Left lung (tissue), 4 donors: ENCODE measurements at regions not wholly inside any gene's neighbourhood (a gene's known extent, or its start where the extent isn't known, plus 50 kb on each side); places are given as distances from the start of the nearest gene placed in this dataset.

Experiments
- ATAC-seq: fragments of 200-7000 bp; cut with Tn5 transposase; one replicate; pipeline ENCODE4 v1.9.1; 2020; ENCODE audit warnings: moderate library complexity
- DNase-seq, 4 donors: peaks; one replicate each; pipeline ENCODE4 v3.0.0-alpha.2; 2013 to 2020
- H3K27ac ChIP-seq, 2 donors: fragments of 200-600 bp; sonication (generic) in 1 of 2; one replicate each; pipeline versions ENCODE4 v1.5.0 to v1.8.0; 2020 to 2021
- H3K27me3 ChIP-seq, 2 donors: fragments of 200-600 bp; sonication (generic) in 1 of 2; one replicate each; pipeline versions ENCODE4 v1.5.0 to v1.8.0; 2020 to 2021
- H3K36me3 ChIP-seq, 2 donors: fragments of 200-600 bp; sonication (generic) in 1 of 2; one replicate each; pipeline versions ENCODE4 v1.5.0 to v1.8.0; 2020 to 2021
- H3K4me1 ChIP-seq, 2 donors: fragments of 200-600 bp; one replicate each; pipeline ENCODE4 v1.8.0; 2021
- H3K4me3 ChIP-seq, 2 donors: fragments of 200-600 bp; sonication (generic) in 1 of 2; one replicate each; pipeline versions ENCODE4 v1.5.0 to v1.8.0; 2020 to 2021; ENCODE audit warnings: mild to moderate bottlenecking in 1 of 2
- H3K9me3 ChIP-seq, 2 donors: fragments of 200-600 bp; sonication (generic) in 1 of 2; one replicate each; pipeline versions ENCODE4 v1.5.0 to v1.8.0; 2020 to 2021
- intact Hi-C, 2 donors: fragments of 100-400 bp; cut with DNase I; formaldehyde crosslinking; loops; one replicate each; pipeline versions ENCODE4 v1.11.2 to v1.14.2; 2022
- TF ChIP-seq, protein P1 (sequence below), 2 donors: fragments of 200-600 bp; sonication (generic) in 1 of 2; IDR thresholded peaks; one replicate each; pipeline versions ENCODE4 v1.5.0 to v1.8.0; 2021; ENCODE audit warnings: antibody characterized with exemption in 2 of 2
- donor health status: DM: no; HTN: yes; CAD: no.
- donor health status: DM: no; HTN: no; CAD: no.

DNA sequence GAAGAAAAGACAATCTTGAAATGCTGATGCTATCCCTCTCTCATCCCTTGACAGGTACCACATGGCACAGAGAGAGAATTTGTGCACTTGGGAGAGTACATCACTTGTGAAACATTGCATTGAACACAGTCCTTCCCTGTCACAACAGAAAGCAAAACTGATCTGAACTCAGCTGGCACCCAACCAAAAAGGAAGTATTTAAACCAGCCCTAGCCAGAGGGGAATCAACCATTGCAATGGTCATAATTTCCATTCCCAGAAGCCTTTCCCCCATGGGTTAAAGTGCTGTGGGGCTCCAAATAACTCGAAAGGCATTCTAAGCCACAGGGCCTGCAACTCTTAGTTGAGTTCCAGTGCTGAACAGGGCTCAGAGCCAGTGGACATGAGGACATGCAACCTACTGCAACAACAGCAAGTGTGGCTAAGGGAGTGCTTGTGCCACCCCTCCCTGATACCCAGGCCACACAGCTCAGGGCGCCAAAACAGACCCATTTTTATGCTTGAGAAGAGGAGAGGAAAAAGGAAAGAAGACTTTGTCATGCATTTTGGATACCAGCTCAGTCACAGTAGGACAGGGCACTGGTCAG is 530.8 kb upstream of the BCHE start:
- Histone ChIP-seq H3K9me3 (peaks cover 0 to 2% of the 10 kb centered on the region in 2 donors), H3K36me3 (no peaks in the 10 kb centered on the region), H3K27ac (no peak overlapping the region), H3K4me1 (no peaks in the 10 kb centered on the region), H3K27me3 (no peaks in the 10 kb centered on the region), H3K4me3 (no peak overlapping the region)
- intact Hi-C loops: no loop called here
- TF ChIP-seq, protein P1, sequence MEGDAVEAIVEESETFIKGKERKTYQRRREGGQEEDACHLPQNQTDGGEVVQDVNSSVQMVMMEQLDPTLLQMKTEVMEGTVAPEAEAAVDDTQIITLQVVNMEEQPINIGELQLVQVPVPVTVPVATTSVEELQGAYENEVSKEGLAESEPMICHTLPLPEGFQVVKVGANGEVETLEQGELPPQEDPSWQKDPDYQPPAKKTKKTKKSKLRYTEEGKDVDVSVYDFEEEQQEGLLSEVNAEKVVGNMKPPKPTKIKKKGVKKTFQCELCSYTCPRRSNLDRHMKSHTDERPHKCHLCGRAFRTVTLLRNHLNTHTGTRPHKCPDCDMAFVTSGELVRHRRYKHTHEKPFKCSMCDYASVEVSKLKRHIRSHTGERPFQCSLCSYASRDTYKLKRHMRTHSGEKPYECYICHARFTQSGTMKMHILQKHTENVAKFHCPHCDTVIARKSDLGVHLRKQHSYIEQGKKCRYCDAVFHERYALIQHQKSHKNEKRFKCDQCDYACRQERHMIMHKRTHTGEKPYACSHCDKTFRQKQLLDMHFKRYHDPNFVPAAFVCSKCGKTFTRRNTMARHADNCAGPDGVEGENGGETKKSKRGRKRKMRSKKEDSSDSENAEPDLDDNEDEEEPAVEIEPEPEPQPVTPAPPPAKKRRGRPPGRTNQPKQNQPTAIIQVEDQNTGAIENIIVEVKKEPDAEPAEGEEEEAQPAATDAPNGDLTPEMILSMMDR (IDR thresholded peaks at IDR 0.05): no peak
- no peak for DNase-seq
- no peak for ATAC-seq

GRCh38 chr3:166362698-166363097 is 525.5 kb upstream of the BCHE start:
- no peak overlapping the region for H3K4me3 ChIP-seq
- intact Hi-C loops: no loop called here
- H3K27me3 ChIP-seq: no peaks in the 10 kb centered on the region
- no peak overlapping the region for H3K27ac ChIP-seq
- TF ChIP-seq, protein P1 (IDR thresholded peaks at IDR 0.05): no peak
- no peaks in the 10 kb centered on the region for H3K4me1 ChIP-seq
- ATAC-seq (no peak), DNase-seq (no peak)
- no peaks in the 10 kb centered on the region for H3K9me3 ChIP-seq
- no peaks in the 10 kb centered on the region for H3K36me3 ChIP-seq

- TF ChIP-seq, protein P1 (IDR thresholded peaks at IDR 0.05): no peak
- DNase-seq (no peak), ATAC-seq (no peak)
- no peaks in the 10 kb centered on the region for H3K4me1 ChIP-seq
- H3K27ac ChIP-seq: no peak overlapping the region
- H3K9me3 ChIP-seq: peaks cover 0 to 2% of the 10 kb centered on the region in 2 donors
- intact Hi-C loops: no loop called here
- no peaks in the 10 kb centered on the region for H3K27me3 ChIP-seq
- H3K4me3 ChIP-seq: no peak overlapping the region
- no peaks in the 10 kb centered on the region for H3K36me3 ChIP-seq
These were observed 523.5 kb upstream of the BCHE start for GRCh38 chr3:166360720-166361119.

DNA sequence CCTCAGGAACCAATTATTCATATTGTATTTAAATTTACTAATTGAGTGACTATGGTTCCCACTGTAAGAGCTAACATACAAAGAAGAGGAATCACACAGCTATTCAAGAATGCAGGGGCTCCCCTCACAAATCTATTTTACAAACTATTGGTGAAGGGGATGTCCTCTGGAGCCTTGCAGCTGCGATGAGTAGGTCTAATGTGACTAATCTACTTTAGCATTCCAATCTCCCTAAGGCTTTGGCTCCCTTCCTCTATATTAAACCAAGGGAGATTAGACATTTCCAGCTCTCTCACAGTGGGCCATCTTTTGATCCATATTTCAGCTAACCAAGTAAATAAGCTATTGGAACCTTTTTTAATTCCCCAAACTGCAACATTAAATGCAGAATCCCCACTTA is 514.2 kb upstream of the BCHE start:
- peaks cover 0 to 46% of the 10 kb centered on the region in 2 donors for H3K9me3 ChIP-seq
- intact Hi-C loops: no loop called here
- ATAC-seq: no peak

DNA sequence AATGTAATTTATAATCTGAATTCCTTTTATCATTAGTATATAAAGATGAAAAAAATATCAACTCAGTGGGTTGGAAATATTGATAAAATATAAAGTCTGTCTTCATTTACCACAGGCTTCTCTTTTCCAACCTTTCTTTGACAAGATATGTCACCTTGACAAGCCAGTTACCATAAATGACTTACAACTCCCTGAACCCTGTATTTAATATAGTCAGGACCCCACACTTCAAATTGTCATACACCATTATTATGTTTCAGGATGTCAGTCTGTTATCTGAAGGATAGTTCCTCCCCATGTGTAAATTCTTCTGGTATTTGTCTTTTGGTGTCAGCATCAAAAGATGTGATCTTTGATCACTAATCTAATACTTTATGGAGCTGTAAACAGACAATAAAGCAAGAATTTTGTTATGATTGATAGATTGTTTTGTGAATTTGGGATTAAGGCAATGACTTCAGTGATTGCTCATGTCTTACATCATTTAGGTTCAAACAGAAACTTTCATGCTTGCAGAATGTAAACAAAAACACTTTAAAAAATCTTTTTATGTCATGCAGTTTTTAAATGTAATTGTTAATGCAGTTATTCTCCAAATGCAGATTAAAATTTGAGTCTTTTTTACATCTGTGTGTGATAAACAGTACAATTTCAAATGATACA is 503.5 kb upstream of the BCHE start:
- no peak for ATAC-seq
- intact Hi-C loops: no loop called here
- H3K36me3 ChIP-seq: no peaks in the 10 kb centered on the region
- H3K27me3 ChIP-seq: no peaks in the 10 kb centered on the region
- TF ChIP-seq, protein P1 (IDR thresholded peaks at IDR 0.05): no peak
- H3K9me3 ChIP-seq: peaks cover 0 to 3% of the 10 kb centered on the region in 2 donors
- no peaks in the 10 kb centered on the region for H3K4me1 ChIP-seq
- H3K27ac ChIP-seq: no peak overlapping the region
- no peak overlapping the region for H3K4me3 ChIP-seq
- DNase-seq: no peak

More for the DNA sequence above, 514.2 kb upstream of the BCHE start:
- Histone ChIP-seq H3K27ac (no peak overlapping the region), H3K4me3 (no peak overlapping the region), H3K4me1 (no peaks in the 10 kb centered on the region), H3K36me3 (no peaks in the 10 kb centered on the region), H3K27me3 (no peaks in the 10 kb centered on the region)
- no peak for DNase-seq
- TF ChIP-seq, protein P1 (IDR thresholded peaks at IDR 0.05): no peak
